ENCODE measurements at regions not wholly inside any gene's neighbourhood (a gene's known extent, or its start where the extent isn't known, plus 50 kb on each side); places are given as distances from the start of the nearest gene placed in this dataset.

GRCh38 chr9:73844135-73844534, 653.0 kb upstream of the RORB start:
- ChIA-PET POLR2A (no interaction called here), CTCF (no interaction called here)
- Histone ChIP-seq H4K20me1 (replicated peaks; ENCODE audit: control insufficient read depth, extremely low read depth, insufficient read depth, low read length) (no peaks in the 10 kb centered on the region), H3K27ac (ENCODE audit: insufficient read depth, low read depth, low read length) (no peak overlapping the region), H3K9me1 (replicated peaks; ENCODE audit: control insufficient read depth, extremely low read depth, insufficient read depth, low read length) (no peaks in the 10 kb centered on the region), H3K4me3 (replicated peaks in 1 of 3; ENCODE audit: insufficient read depth in 1 of 3, low read depth in 1 of 3, low read length in 3 of 3) (no peak overlapping the region), H3K36me3 (ENCODE audit: control insufficient read depth in 2 of 2, extremely low read depth in 1 of 2, insufficient read depth in 2 of 2, low read length in 2 of 2) (no peaks in the 10 kb centered on the region), H3K9ac (replicated peaks; ENCODE audit: extremely low read depth, insufficient read depth, low read length) (no peak overlapping the region), H3K9me3 (replicated peaks; ENCODE audit: control insufficient read depth, insufficient read depth, low read length) (no peaks in the 10 kb centered on the region), H3K27me3 (ENCODE audit: control insufficient read depth in 2 of 2, insufficient read depth in 2 of 2, low read length in 2 of 2) (no peaks in the 10 kb centered on the region), H2AFZ (ENCODE audit: low read depth, low read length) (no peak overlapping the region), H3K4me2 (ENCODE audit: insufficient read depth, low read length) (no peak overlapping the region), H3K79me2 (ENCODE audit: control insufficient read depth, insufficient read depth, low read length) (no peaks in the 10 kb centered on the region), H3K4me1 (ENCODE audit: control insufficient read depth, extremely low read depth, insufficient read depth, low read length) (no peaks in the 10 kb centered on the region)
- no peak for DNase-seq (ENCODE audit: low read depth, low spot score)
- intact Hi-C loops (cut with micrococcal nuclease) (no loop called here), dilution Hi-C loops (cut with MboI; ENCODE audit: extremely low pct_ligation_motif_present, low sequenced_read_pairs) (no loop called here)
- TF ChIP-seq CTCF (IDR thresholded peaks at IDR 0.05; ENCODE audit: extremely low read depth in 1 of 2, insufficient read depth in 1 of 2, low read depth in 1 of 2, low read length in 2 of 2) = no peak
- TF ChIP-seq JUN (IDR thresholded peaks at IDR 0.05; ENCODE audit: borderline replicate concordance, insufficient read depth, insufficient read length, low read depth) = no peak
- no peak for TF ChIP-seq POLR2AphosphoS5 (IDR thresholded peaks at IDR 0.05; ENCODE audit: insufficient read depth, low read depth, low read length)
- BruUV-seq (replicated peaks) = no TSS peak
- FAIRE-seq = no peak

GRCh38 chr9:73845539-73845938, 651.6 kb upstream of the RORB start:
- BruUV-seq (replicated peaks) = no TSS peak
- H3K36me3 ChIP-seq (ENCODE audit: control insufficient read depth in 2 of 2, extremely low read depth in 1 of 2, insufficient read depth in 2 of 2, low read length in 2 of 2) = no peaks in the 10 kb centered on the region
- no peaks in the 10 kb centered on the region for H3K9me1 ChIP-seq (replicated peaks; ENCODE audit: control insufficient read depth, extremely low read depth, insufficient read depth, low read length)
- H3K9ac ChIP-seq (replicated peaks; ENCODE audit: extremely low read depth, insufficient read depth, low read length) = no peak overlapping the region
- no peaks in the 10 kb centered on the region for H3K4me1 ChIP-seq (ENCODE audit: control insufficient read depth, extremely low read depth, insufficient read depth, low read length)
- H3K9me3 ChIP-seq (replicated peaks; ENCODE audit: control insufficient read depth, insufficient read depth, low read length) = no peaks in the 10 kb centered on the region
- no peak overlapping the region for H3K4me3 ChIP-seq (replicated peaks in 1 of 3; ENCODE audit: insufficient read depth in 1 of 3, low read depth in 1 of 3, low read length in 3 of 3)
- no peak overlapping the region for H3K27ac ChIP-seq (ENCODE audit: insufficient read depth, low read depth, low read length)
- H4K20me1 ChIP-seq (replicated peaks; ENCODE audit: control insufficient read depth, extremely low read depth, insufficient read depth, low read length) = no peaks in the 10 kb centered on the region
- POLR2A ChIA-PET = no interaction called here
- no peak overlapping the region for H2AFZ ChIP-seq (ENCODE audit: low read depth, low read length)
- no peak for TF ChIP-seq MAX (IDR thresholded peaks at IDR 0.05; ENCODE audit: insufficient read depth, insufficient read length)
- TF ChIP-seq JUN (IDR thresholded peaks at IDR 0.05; ENCODE audit: borderline replicate concordance, insufficient read depth, insufficient read length, low read depth) = no peak
- no peak for TF ChIP-seq GATA2 (IDR thresholded peaks at IDR 0.05; ENCODE audit: insufficient read depth, insufficient read length, low read depth, low read length)
- TF ChIP-seq POLR2A (IDR thresholded peaks at IDR 0.05; ENCODE audit: low read depth, low read length) = no peak
- TF ChIP-seq POLR2AphosphoS5 (IDR thresholded peaks at IDR 0.05; ENCODE audit: insufficient read depth, low read depth, low read length) = no peak
- no peak for TF ChIP-seq MYC (IDR thresholded peaks at IDR 0.05; ENCODE audit: low read depth, low read length)
- TF ChIP-seq FOS (IDR thresholded peaks at IDR 0.05; ENCODE audit: borderline replicate concordance, insufficient read depth, low read length) = no peak
- TF ChIP-seq EZH2 (IDR thresholded peaks at IDR 0.05; ENCODE audit: borderline replicate concordance, low read depth, low read length, severe bottlenecking) = no peak
- no peak for TF ChIP-seq CTCF (IDR thresholded peaks at IDR 0.05; ENCODE audit: extremely low read depth in 1 of 2, insufficient read depth in 1 of 2, low read depth in 1 of 2, low read length in 2 of 2)
- FAIRE-seq = no peak
- intact Hi-C loops (cut with micrococcal nuclease) = no loop called here
- CTCF ChIA-PET = no interaction called here
- H3K27me3 ChIP-seq (ENCODE audit: control insufficient read depth in 2 of 2, insufficient read depth in 2 of 2, low read length in 2 of 2) = no peaks in the 10 kb centered on the region
- dilution Hi-C loops (cut with MboI; ENCODE audit: extremely low pct_ligation_motif_present, low sequenced_read_pairs) = no loop called here
- no peak overlapping the region for H3K4me2 ChIP-seq (ENCODE audit: insufficient read depth, low read length)
- no peaks in the 10 kb centered on the region for H3K79me2 ChIP-seq (ENCODE audit: control insufficient read depth, insufficient read depth, low read length)
- no peak for DNase-seq (ENCODE audit: low read depth, low spot score)

Measured in endothelial cell of umbilical vein (primary cell).